ENCODE measurements at regions not wholly inside any gene's neighbourhood (a gene's known extent, or its start where the extent isn't known, plus 50 kb on each side); places are given as distances from the start of the nearest gene placed in this dataset.

GRCh38 chr9:107731115-107731762 lies 241.7 kb upstream of the KLF4 start:
- Histone ChIP-seq H3K36me3 (no peaks in the 10 kb centered on the region), H3K4me3 (no peak overlapping the region), H3K9me3 (replicated peaks) (no peaks in the 10 kb centered on the region), H3K27ac (no peak overlapping the region), H3K4me1 (replicated peaks) (peaks cover 24% of the 10 kb centered on the region), H3K27me3 (replicated peaks) (no peaks in the 10 kb centered on the region)
- no peak for DNase-seq (ENCODE audit: low read depth in 1 of 2, low spot score in 2 of 2)

DNA sequence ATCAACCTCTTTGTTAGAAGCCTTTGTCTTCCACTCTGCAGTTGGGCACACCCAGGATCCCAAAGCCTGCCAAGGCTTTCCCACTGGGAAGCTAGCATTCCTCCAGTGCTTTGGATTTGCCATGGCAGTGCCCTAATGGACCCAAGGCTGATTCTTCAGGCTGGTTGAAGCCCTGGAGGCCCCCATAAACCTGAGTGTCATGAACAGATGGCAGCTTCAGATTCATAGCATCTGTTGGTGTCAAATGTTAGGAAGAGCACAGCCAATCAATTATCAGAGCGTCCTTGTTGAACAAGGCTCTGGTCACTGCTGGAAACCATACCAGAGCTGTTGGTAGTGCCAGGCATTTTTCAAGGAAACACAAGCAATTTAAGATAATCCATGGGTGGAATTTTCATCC lies 241.1 kb upstream of the KLF4 start:
- Histone ChIP-seq H3K36me3 (no peaks in the 10 kb centered on the region), H3K27me3 (replicated peaks) (no peaks in the 10 kb centered on the region), H3K4me1 (replicated peaks) (peaks cover 24% of the 10 kb centered on the region), H3K4me3 (no peak overlapping the region), H3K9me3 (replicated peaks) (no peaks in the 10 kb centered on the region), H3K27ac (no peak overlapping the region)
- DNase-seq (ENCODE audit: low read depth in 1 of 2, low spot score in 2 of 2), result no peak

GRCh38 chr9:107727086-107727780 lies 237.7 kb upstream of the KLF4 start:
- Histone ChIP-seq H3K9me3 (replicated peaks) (no peaks in the 10 kb centered on the region), H3K36me3 (no peaks in the 10 kb centered on the region), H3K27me3 (replicated peaks) (no peaks in the 10 kb centered on the region), H3K4me3 (no peak overlapping the region), H3K27ac (peak overlapping the region; percentile 31), H3K4me1 (replicated peaks) (peaks cover 10% of the 10 kb centered on the region)
- DNase-seq (ENCODE audit: low read depth in 1 of 2, low spot score in 2 of 2), result peak in 1 of 2 experiments; percentile 20

DNA sequence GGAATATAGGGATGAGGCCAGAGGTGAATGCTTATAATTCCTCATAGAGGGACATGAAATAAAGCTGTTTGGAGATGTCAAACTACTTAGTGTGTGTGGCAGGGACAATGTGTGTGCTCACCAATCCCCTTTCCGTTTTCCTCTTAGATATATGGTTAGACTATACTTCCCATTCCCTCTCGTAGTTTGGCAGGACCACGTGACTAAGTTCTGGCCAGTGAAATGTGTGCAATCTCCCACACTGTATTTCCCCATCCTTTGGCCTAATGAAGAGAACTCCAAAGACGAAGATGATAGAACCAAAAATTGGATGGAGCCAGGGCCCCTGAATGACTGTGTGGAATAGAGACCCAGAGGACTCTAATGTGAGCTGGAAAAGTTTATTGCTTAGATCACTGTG lies 233.4 kb upstream of the KLF4 start:
- H3K4me1 ChIP-seq (replicated peaks), result peaks cover 10% of the 10 kb centered on the region
- no peaks in the 10 kb centered on the region for H3K36me3 ChIP-seq
- no peaks in the 10 kb centered on the region for H3K27me3 ChIP-seq (replicated peaks)
- no peaks in the 10 kb centered on the region for H3K9me3 ChIP-seq (replicated peaks)
- DNase-seq (ENCODE audit: low read depth in 1 of 2, low spot score in 2 of 2), result no peak
- H3K27ac ChIP-seq, result no peak overlapping the region
- H3K4me3 ChIP-seq, result no peak overlapping the region

- Histone ChIP-seq H3K36me3 (no peaks in the 10 kb centered on the region), H3K4me3 (no peak overlapping the region)
- DNase-seq (ENCODE audit: low read depth in 1 of 2, low spot score in 2 of 2), result no peak
Observed at GRCh38 chr9:107721705-107722245, 232.2 kb upstream of the KLF4 start.

GRCh38 chr9:107720501-107720900 lies 230.9 kb upstream of the KLF4 start:
- no peak for DNase-seq (ENCODE audit: low read depth in 1 of 2, low spot score in 2 of 2)
- H3K27me3 ChIP-seq (replicated peaks), result no peaks in the 10 kb centered on the region
- H3K9me3 ChIP-seq (replicated peaks), result no peaks in the 10 kb centered on the region
- no peak overlapping the region for H3K27ac ChIP-seq
- no peaks in the 10 kb centered on the region; the same call in 1 of the 2 replicates for H3K4me1 ChIP-seq (replicated peaks)
- no peak overlapping the region for H3K4me3 ChIP-seq
- H3K36me3 ChIP-seq, result no peaks in the 10 kb centered on the region

More at GRCh38 chr9:107721705-107722245, 232.2 kb upstream of the KLF4 start:
- Histone ChIP-seq H3K4me1 (replicated peaks) (no peaks in the 10 kb centered on the region; the same call in 1 of the 2 replicates), H3K27ac (no peak overlapping the region), H3K9me3 (replicated peaks) (no peaks in the 10 kb centered on the region), H3K27me3 (replicated peaks) (no peaks in the 10 kb centered on the region)

GRCh38 chr9:107717529-107718314 lies 228.2 kb upstream of the KLF4 start:
- no peak for DNase-seq (ENCODE audit: low read depth in 1 of 2, low spot score in 2 of 2)
- no peak overlapping the region for H3K27ac ChIP-seq

DNA sequence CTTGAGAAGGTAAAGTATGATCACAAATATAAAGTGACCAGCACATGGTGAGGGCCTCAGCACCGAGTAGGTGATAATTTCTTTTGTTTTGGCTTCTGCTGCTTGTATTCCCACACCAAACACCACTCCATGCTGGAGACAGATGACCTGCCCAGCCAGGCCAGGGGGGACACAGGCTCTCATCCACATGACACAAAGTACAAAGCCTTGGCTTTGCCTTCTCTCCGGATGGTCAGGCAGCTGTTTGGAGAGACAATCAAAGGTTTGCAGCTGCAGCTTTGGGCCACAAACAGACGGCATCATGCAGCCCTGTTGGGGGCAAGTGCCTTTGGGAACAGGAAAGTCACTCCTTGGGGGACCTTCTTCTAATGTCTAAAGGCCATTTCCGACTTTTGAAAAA lies 226.2 kb upstream of the KLF4 start:
- Histone ChIP-seq H3K4me1 (replicated peaks) (peaks cover 26% of the 10 kb centered on the region), H3K27me3 (replicated peaks) (no peaks in the 10 kb centered on the region), H3K27ac (no peak overlapping the region), H3K4me3 (no peak overlapping the region), H3K9me3 (replicated peaks) (no peaks in the 10 kb centered on the region), H3K36me3 (no peaks in the 10 kb centered on the region)
- DNase-seq (ENCODE audit: low read depth in 1 of 2, low spot score in 2 of 2), result no peak

More at GRCh38 chr9:107717529-107718314, 228.2 kb upstream of the KLF4 start:
- H3K4me1 ChIP-seq (replicated peaks), result peaks cover 7% of the 10 kb centered on the region; the same call in 1 of the 2 replicates
- H3K27me3 ChIP-seq (replicated peaks), result no peaks in the 10 kb centered on the region
- no peak overlapping the region for H3K4me3 ChIP-seq
- no peaks in the 10 kb centered on the region for H3K9me3 ChIP-seq (replicated peaks)
- H3K36me3 ChIP-seq, result no peaks in the 10 kb centered on the region

DNA sequence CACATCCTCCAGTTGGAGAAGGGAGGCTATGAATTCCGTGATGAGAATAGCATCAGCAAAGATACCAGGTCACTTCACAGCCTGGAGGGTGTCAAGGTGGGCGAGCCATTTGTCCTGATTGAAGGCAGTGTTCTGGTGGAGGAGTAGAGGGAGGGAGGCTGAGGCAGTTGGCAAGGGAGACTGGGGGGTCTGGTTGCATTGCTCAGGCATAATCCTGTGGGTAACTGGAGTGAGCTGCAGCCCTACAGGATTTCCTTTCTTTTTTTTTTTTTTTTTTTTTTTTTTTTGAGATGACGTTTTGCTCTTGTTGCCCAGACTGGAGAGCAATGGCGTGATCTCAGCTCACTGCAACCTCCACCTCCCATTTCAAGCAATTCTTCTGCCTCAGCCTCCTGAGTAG lies 223.9 kb upstream of the KLF4 start:
- DNase-seq (ENCODE audit: low read depth in 1 of 2, low spot score in 2 of 2), result no peak

GRCh38 chr9:107712390-107712789 lies 222.8 kb upstream of the KLF4 start:
- no peaks in the 10 kb centered on the region for H3K36me3 ChIP-seq
- H3K9me3 ChIP-seq (replicated peaks), result no peaks in the 10 kb centered on the region
- no peak overlapping the region for H3K4me3 ChIP-seq
- no peak overlapping the region for H3K27ac ChIP-seq
- H3K27me3 ChIP-seq (replicated peaks), result no peaks in the 10 kb centered on the region
- H3K4me1 ChIP-seq (replicated peaks), result peaks cover 42% of the 10 kb centered on the region
- DNase-seq (ENCODE audit: low read depth in 1 of 2, low spot score in 2 of 2), result peak in 1 of 2 experiments; percentile 29

More for the DNA sequence above, 223.9 kb upstream of the KLF4 start:
- H3K9me3 ChIP-seq (replicated peaks), result no peaks in the 10 kb centered on the region
- peaks cover 33% of the 10 kb centered on the region for H3K4me1 ChIP-seq (replicated peaks)
- no peak overlapping the region for H3K27ac ChIP-seq
- H3K36me3 ChIP-seq, result no peaks in the 10 kb centered on the region
- no peak overlapping the region for H3K4me3 ChIP-seq
- H3K27me3 ChIP-seq (replicated peaks), result no peaks in the 10 kb centered on the region

GRCh38 chr9:107711542-107711941 lies 222.0 kb upstream of the KLF4 start:
- Histone ChIP-seq H3K4me1 (replicated peaks) (peaks cover 43% of the 10 kb centered on the region), H3K27me3 (replicated peaks) (no peaks in the 10 kb centered on the region), H3K36me3 (no peaks in the 10 kb centered on the region), H3K4me3 (no peak overlapping the region), H3K9me3 (replicated peaks) (no peaks in the 10 kb centered on the region), H3K27ac (no peak overlapping the region; the same call in 1 of the 2 replicates)
- DNase-seq (ENCODE audit: low read depth in 1 of 2, low spot score in 2 of 2), result peak; percentile 69 to 80

- Histone ChIP-seq H3K36me3 (no peaks in the 10 kb centered on the region), H3K4me3 (no peak overlapping the region), H3K27ac (no peak overlapping the region; the same call in 1 of the 2 replicates), H3K27me3 (replicated peaks) (no peaks in the 10 kb centered on the region), H3K4me1 (replicated peaks) (peaks cover 43% of the 10 kb centered on the region), H3K9me3 (replicated peaks) (no peaks in the 10 kb centered on the region)
- DNase-seq (ENCODE audit: low read depth in 1 of 2, low spot score in 2 of 2), result no peak
Observed at GRCh38 chr9:107710953-107711352, 221.4 kb upstream of the KLF4 start.

DNA sequence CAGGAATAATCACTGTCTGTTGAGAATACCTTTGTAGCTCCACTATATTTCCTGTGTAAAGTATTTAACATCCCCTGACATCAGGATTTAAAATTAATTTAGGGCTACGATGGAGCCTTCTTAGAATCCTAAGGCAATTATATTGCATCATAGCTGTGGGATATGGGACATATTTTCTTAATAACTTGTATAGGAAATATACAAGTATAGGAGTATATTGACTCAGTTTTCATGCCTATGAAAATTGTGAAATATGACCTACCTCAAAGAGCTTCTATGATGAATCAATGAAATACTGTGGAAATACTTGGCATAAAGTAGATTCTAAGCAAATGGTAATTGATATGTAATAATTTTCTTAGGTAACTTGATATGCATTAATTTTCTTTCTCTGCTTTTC lies 221.0 kb upstream of the KLF4 start:
- Histone ChIP-seq H3K9me3 (replicated peaks) (no peaks in the 10 kb centered on the region), H3K27ac (no peak overlapping the region), H3K36me3 (no peaks in the 10 kb centered on the region), H3K27me3 (replicated peaks) (no peaks in the 10 kb centered on the region), H3K4me3 (no peak overlapping the region), H3K4me1 (replicated peaks) (peaks cover 43% of the 10 kb centered on the region)
- no peak for DNase-seq (ENCODE audit: low read depth in 1 of 2, low spot score in 2 of 2)
